ENCODE measurements at regions not wholly inside any gene's neighbourhood (a gene's known extent, or its start where the extent isn't known, plus 50 kb on each side); places are given as distances from the start of the nearest gene placed in this dataset.

- FAIRE-seq (no peak), DNase-seq (ENCODE audit: low read depth, low spot score) (no peak)
- dilution Hi-C loops (cut with MboI; ENCODE audit: extremely low pct_ligation_motif_present, low sequenced_read_pairs): no loop called here
Measured at GRCh38 chr3:30945291-30945690, 50.8 kb upstream of the GADL1 start.

GRCh38 chr3:30948426-30948825, 54.0 kb upstream of the GADL1 start:
- Histone ChIP-seq H3K9ac (ENCODE audit: control insufficient read depth, extremely low read depth, insufficient read depth, low read length) (no peak overlapping the region), H3K9me3 (ENCODE audit: control insufficient read depth, low read depth, low read length) (no peaks in the 10 kb centered on the region), H4K20me1 (ENCODE audit: control insufficient read depth, extremely low read depth, insufficient read depth, low read length) (no peaks in the 10 kb centered on the region), H3K4me1 (ENCODE audit: control insufficient read depth, extremely low read depth, insufficient read depth, low read length) (no peaks in the 10 kb centered on the region), H3K27me3 (ENCODE audit: control insufficient read depth, extremely low read depth, insufficient read depth, low read length) (no peaks in the 10 kb centered on the region), H3K27ac (ENCODE audit: control insufficient read depth, insufficient read depth, low read length) (no peak overlapping the region), H3K4me2 (ENCODE audit: control insufficient read depth, extremely low read depth, insufficient read depth, low read depth, low read length) (no peak overlapping the region), H2AFZ (ENCODE audit: control insufficient read depth, low read length) (no peak overlapping the region), H3K9me1 (ENCODE audit: control insufficient read depth, extremely low read depth, insufficient read depth, low read length) (no peaks in the 10 kb centered on the region), H3K79me2 (ENCODE audit: control insufficient read depth, insufficient read depth, low read length) (no peaks in the 10 kb centered on the region), H3K4me3 (ENCODE audit: control insufficient read depth in 2 of 3, extremely low read depth in 1 of 3, insufficient read depth in 2 of 3, low read depth in 1 of 3, low read length in 3 of 3) (no peak overlapping the region), H3K36me3 (ENCODE audit: control insufficient read depth in 2 of 2, extremely low read depth in 1 of 2, insufficient read depth in 2 of 2, low read length in 2 of 2) (no peaks in the 10 kb centered on the region)
- FAIRE-seq: no peak
- dilution Hi-C loops (cut with MboI; ENCODE audit: extremely low pct_ligation_motif_present, low sequenced_read_pairs): no loop called here
- TF ChIP-seq EZH2 (IDR thresholded peaks at IDR 0.05; ENCODE audit: low read length) (no peak), CTCF (optimal IDR thresholded peaks at IDR 0.05 in 1 of 3, IDR thresholded peaks at IDR 0.05 in 1 of 3, conservative IDR thresholded peaks at IDR 0.05 in 1 of 3; ENCODE audit: extremely low read depth in 1 of 3, insufficient read depth in 2 of 3, low read length in 3 of 3) (no peak)
- no peak for DNase-seq (ENCODE audit: low read depth, low spot score)

More at GRCh38 chr3:30945291-30945690, 50.8 kb upstream of the GADL1 start:
- no peaks in the 10 kb centered on the region for H4K20me1 ChIP-seq (ENCODE audit: control insufficient read depth, extremely low read depth, insufficient read depth, low read length)
- H3K9ac ChIP-seq (ENCODE audit: control insufficient read depth, extremely low read depth, insufficient read depth, low read length): no peak overlapping the region
- no peaks in the 10 kb centered on the region for H3K36me3 ChIP-seq (ENCODE audit: control insufficient read depth in 2 of 2, extremely low read depth in 1 of 2, insufficient read depth in 2 of 2, low read length in 2 of 2)
- H3K9me3 ChIP-seq (ENCODE audit: control insufficient read depth, low read depth, low read length): no peaks in the 10 kb centered on the region
- TF ChIP-seq EZH2 (IDR thresholded peaks at IDR 0.05; ENCODE audit: low read length) (no peak), CTCF (optimal IDR thresholded peaks at IDR 0.05 in 1 of 3, IDR thresholded peaks at IDR 0.05 in 1 of 3, conservative IDR thresholded peaks at IDR 0.05 in 1 of 3; ENCODE audit: extremely low read depth in 1 of 3, insufficient read depth in 2 of 3, low read length in 3 of 3) (no peak)
- no peaks in the 10 kb centered on the region for H3K4me1 ChIP-seq (ENCODE audit: control insufficient read depth, extremely low read depth, insufficient read depth, low read length)
- H2AFZ ChIP-seq (ENCODE audit: control insufficient read depth, low read length): no peak overlapping the region
- no peaks in the 10 kb centered on the region for H3K79me2 ChIP-seq (ENCODE audit: control insufficient read depth, insufficient read depth, low read length)
- no peak overlapping the region for H3K4me2 ChIP-seq (ENCODE audit: control insufficient read depth, extremely low read depth, insufficient read depth, low read depth, low read length)
- H3K9me1 ChIP-seq (ENCODE audit: control insufficient read depth, extremely low read depth, insufficient read depth, low read length): no peaks in the 10 kb centered on the region
- H3K27me3 ChIP-seq (ENCODE audit: control insufficient read depth, extremely low read depth, insufficient read depth, low read length): no peaks in the 10 kb centered on the region
- no peak overlapping the region for H3K27ac ChIP-seq (ENCODE audit: control insufficient read depth, insufficient read depth, low read length)
- no peak overlapping the region for H3K4me3 ChIP-seq (ENCODE audit: control insufficient read depth in 2 of 3, extremely low read depth in 1 of 3, insufficient read depth in 2 of 3, low read depth in 1 of 3, low read length in 3 of 3)

Measured in keratinocyte (primary cell).